ENCODE measurements at regions not wholly inside any gene's neighbourhood (a gene's known extent, or its start where the extent isn't known, plus 50 kb on each side); places are given as distances from the start of the nearest gene placed in this dataset.

DNA sequence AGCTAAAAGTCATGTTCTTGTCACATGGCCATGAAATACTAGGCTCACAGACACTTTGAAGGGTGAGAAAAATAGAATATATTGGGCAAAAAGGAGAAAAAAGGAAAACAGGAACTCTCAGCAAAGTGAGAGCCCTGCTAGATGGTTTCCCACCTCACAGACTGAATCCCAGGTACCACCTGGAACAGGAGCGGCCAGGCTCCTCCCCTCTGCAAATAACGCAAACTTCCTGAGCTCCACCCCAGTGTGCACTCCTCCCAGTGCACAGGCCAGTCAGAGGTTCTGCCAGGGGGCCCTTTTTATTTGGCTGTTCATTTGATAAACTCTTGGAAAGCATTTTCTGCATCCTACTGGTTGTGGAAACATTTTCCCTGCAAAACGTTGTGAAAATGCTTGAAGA is 780.4 kb downstream of the TBL1XR1 start:
- Histone ChIP-seq H3K4me3 (ENCODE audit: low read depth, low read length, poor library complexity, severe bottlenecking) (no peak overlapping the region), H3K4me1 (ENCODE audit: insufficient read depth, low read length, poor library complexity, severe bottlenecking) (no peaks in the 10 kb centered on the region), H3K36me3 (ENCODE audit: insufficient read depth, low read length, poor library complexity, severe bottlenecking) (no peaks in the 10 kb centered on the region), H3K9me3 (ENCODE audit: low read depth, low read length, poor library complexity, severe bottlenecking) (no peaks in the 10 kb centered on the region), H3K27me3 (replicated peaks; ENCODE audit: insufficient read depth, low read depth, low read length, poor library complexity) (no peaks in the 10 kb centered on the region), H3K27ac (ENCODE audit: low read depth, low read length, poor library complexity, severe bottlenecking) (no peak overlapping the region)
- no peak for DNase-seq (ENCODE audit: low spot score)
- BruUV-seq (replicated peaks), result no TSS peak
- CTCF ChIA-PET, result no interaction called here
- intact Hi-C loops (cut with micrococcal nuclease; ENCODE audit: unreplicated experiment), result no loop called here
- POLR2A ChIA-PET (ENCODE audit: low non-redundant PET), result no interaction called here
- no peak for TF ChIP-seq EZH2 (IDR thresholded peaks at IDR 0.05; ENCODE audit: borderline replicate concordance, low read depth, low read length, poor library complexity, severe bottlenecking)
- TF ChIP-seq, protein P1, sequence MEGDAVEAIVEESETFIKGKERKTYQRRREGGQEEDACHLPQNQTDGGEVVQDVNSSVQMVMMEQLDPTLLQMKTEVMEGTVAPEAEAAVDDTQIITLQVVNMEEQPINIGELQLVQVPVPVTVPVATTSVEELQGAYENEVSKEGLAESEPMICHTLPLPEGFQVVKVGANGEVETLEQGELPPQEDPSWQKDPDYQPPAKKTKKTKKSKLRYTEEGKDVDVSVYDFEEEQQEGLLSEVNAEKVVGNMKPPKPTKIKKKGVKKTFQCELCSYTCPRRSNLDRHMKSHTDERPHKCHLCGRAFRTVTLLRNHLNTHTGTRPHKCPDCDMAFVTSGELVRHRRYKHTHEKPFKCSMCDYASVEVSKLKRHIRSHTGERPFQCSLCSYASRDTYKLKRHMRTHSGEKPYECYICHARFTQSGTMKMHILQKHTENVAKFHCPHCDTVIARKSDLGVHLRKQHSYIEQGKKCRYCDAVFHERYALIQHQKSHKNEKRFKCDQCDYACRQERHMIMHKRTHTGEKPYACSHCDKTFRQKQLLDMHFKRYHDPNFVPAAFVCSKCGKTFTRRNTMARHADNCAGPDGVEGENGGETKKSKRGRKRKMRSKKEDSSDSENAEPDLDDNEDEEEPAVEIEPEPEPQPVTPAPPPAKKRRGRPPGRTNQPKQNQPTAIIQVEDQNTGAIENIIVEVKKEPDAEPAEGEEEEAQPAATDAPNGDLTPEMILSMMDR (conservative IDR thresholded peaks at IDR 0.05; ENCODE audit: low read depth, low read length), result no peak

DNA sequence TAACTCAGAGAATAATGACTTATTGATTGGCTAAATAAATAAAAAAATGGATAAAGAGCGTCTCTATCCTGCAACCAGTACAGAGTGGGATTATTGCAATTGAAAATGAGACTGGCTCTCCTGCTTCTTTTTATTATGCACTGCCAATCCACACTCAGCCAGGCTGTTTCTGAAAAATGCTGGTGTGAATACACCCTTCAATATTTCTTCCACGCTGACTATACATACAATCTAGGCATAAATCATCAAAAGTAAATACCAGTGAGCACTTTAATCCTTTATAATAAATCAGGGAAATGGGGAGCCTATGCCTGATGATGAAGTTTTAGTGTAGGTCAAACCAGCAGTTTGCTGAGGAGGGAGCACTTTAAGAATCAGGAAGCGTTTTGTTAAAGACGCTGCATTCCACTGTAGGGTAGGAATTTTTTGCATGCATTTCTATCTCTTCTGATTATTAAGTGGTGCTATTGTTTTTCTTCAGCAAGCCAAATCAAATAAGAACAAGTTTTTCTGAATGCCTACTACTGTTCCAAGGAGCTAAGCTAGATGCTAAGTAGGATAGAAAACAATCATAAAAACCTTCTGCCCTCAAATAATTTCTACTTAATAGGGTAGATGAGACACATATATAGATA is 781.5 kb downstream of the TBL1XR1 start:
- BruUV-seq (replicated peaks), result no TSS peak
- intact Hi-C loops (cut with micrococcal nuclease; ENCODE audit: unreplicated experiment), result no loop called here
- no peak for DNase-seq (ENCODE audit: low spot score)
- TF ChIP-seq, protein P1 (conservative IDR thresholded peaks at IDR 0.05; ENCODE audit: low read depth, low read length), result no peak
- no peak for TF ChIP-seq EZH2 (IDR thresholded peaks at IDR 0.05; ENCODE audit: borderline replicate concordance, low read depth, low read length, poor library complexity, severe bottlenecking)
- POLR2A ChIA-PET (ENCODE audit: low non-redundant PET), result interaction anchor here (0.6 kb wide), 1 partner anchor 579 kb away, joined by 3 read pairs; no protein-coding TSS in a partner anchor
- H3K36me3 ChIP-seq (ENCODE audit: insufficient read depth, low read length, poor library complexity, severe bottlenecking), result no peaks in the 10 kb centered on the region
- CTCF ChIA-PET, result no interaction called here
- H3K27ac ChIP-seq (ENCODE audit: low read depth, low read length, poor library complexity, severe bottlenecking), result no peak overlapping the region
- H3K4me1 ChIP-seq (ENCODE audit: insufficient read depth, low read length, poor library complexity, severe bottlenecking), result no peaks in the 10 kb centered on the region
- H3K9me3 ChIP-seq (ENCODE audit: low read depth, low read length, poor library complexity, severe bottlenecking), result no peaks in the 10 kb centered on the region
- no peak overlapping the region for H3K4me3 ChIP-seq (ENCODE audit: low read depth, low read length, poor library complexity, severe bottlenecking)
- H3K27me3 ChIP-seq (replicated peaks; ENCODE audit: insufficient read depth, low read depth, low read length, poor library complexity), result no peaks in the 10 kb centered on the region

DNA sequence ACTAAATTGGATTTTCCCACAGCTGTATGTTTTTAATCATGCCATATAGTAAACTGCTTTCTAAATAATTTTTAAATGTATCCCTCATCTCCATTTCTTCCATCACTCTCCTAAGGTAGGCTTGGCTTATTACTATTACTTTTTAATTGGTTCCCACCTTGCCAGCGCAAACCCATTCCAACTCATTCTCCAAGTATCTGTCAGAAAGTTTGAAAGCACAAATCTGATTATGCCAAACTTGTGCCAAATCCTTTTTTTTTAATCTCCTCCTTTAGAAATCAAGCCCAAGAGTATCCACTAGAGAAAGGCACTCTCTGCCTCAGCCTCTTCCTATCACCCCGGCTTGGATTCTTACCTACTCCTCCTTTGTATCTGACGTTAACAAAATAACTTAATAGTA is 784.5 kb downstream of the TBL1XR1 start:
- Histone ChIP-seq H3K27me3 (replicated peaks; ENCODE audit: insufficient read depth, low read depth, low read length, poor library complexity) (no peaks in the 10 kb centered on the region), H3K4me3 (ENCODE audit: low read depth, low read length, poor library complexity, severe bottlenecking) (no peak overlapping the region), H3K9me3 (ENCODE audit: low read depth, low read length, poor library complexity, severe bottlenecking) (no peaks in the 10 kb centered on the region), H3K4me1 (ENCODE audit: insufficient read depth, low read length, poor library complexity, severe bottlenecking) (no peaks in the 10 kb centered on the region), H3K27ac (ENCODE audit: low read depth, low read length, poor library complexity, severe bottlenecking) (no peak overlapping the region), H3K36me3 (ENCODE audit: insufficient read depth, low read length, poor library complexity, severe bottlenecking) (no peaks in the 10 kb centered on the region)
- intact Hi-C loops (cut with micrococcal nuclease; ENCODE audit: unreplicated experiment), result no loop called here
- CTCF ChIA-PET, result interaction anchor here (0.6 kb wide), 1 partner anchor 1815 kb away, joined by 3 read pairs; no protein-coding TSS in a partner anchor
- POLR2A ChIA-PET (ENCODE audit: low non-redundant PET), result no interaction called here
- no peak for DNase-seq (ENCODE audit: low spot score)
- TF ChIP-seq, protein P1 (conservative IDR thresholded peaks at IDR 0.05; ENCODE audit: low read depth, low read length), result no peak
- TF ChIP-seq EZH2 (IDR thresholded peaks at IDR 0.05; ENCODE audit: borderline replicate concordance, low read depth, low read length, poor library complexity, severe bottlenecking), result no peak
- no TSS peak for BruUV-seq (replicated peaks)
